Medulla oblongata (tissue), 1 donor: ENCODE measurements at regions not wholly inside any gene's neighbourhood (a gene's known extent, or its start where the extent isn't known, plus 50 kb on each side); places are given as distances from the start of the nearest gene placed in this dataset.
"Not testable (repeated sequence)": the region's sequence is repeated elsewhere in the genome, so short reads cannot be mapped to it uniquely, and the experiment has no call there.

Experiments used
- DNase-seq: peaks from one replicate; pipeline ENCODE4 v3.0.0-alpha.2; 2015; ENCODE audit errors: extremely low spot score

GRCh38 chr1:213585402-213585801, 402.4 kb upstream of the PROX1 start:
- DNase-seq: no peak

- no peak for DNase-seq
Measured at GRCh38 chr1:213585959-213586586, 401.7 kb upstream of the PROX1 start.

GRCh38 chr1:213586587-213586972, 401.2 kb upstream of the PROX1 start:
- no peak for DNase-seq

- DNase-seq: no peak
Measured at GRCh38 chr1:213596729-213597128, 391.0 kb upstream of the PROX1 start.

GRCh38 chr1:213598263-213598662, 389.5 kb upstream of the PROX1 start:
- DNase-seq: no peak

GRCh38 chr1:213600879-213601278, 386.9 kb upstream of the PROX1 start:
- no peak for DNase-seq

GRCh38 chr1:213601705-213602104, 386.1 kb upstream of the PROX1 start:
- not testable (repeated sequence) for DNase-seq

GRCh38 chr1:213602796-213603486, 384.8 kb upstream of the PROX1 start:
- no peak for DNase-seq

GRCh38 chr1:213604477-213604876, 383.3 kb upstream of the PROX1 start:
- no peak for DNase-seq

GRCh38 chr1:213605732-213606131, 382.0 kb upstream of the PROX1 start:
- no peak for DNase-seq

- no peak for DNase-seq
Measured at GRCh38 chr1:213606252-213606820, 381.4 kb upstream of the PROX1 start.

GRCh38 chr1:213613549-213613948, 374.2 kb upstream of the PROX1 start:
- no peak for DNase-seq

- no peak for DNase-seq
Measured at GRCh38 chr1:213615226-213615916, 372.4 kb upstream of the PROX1 start.

GRCh38 chr1:213617133-213617532, 370.6 kb upstream of the PROX1 start:
- DNase-seq: no peak

GRCh38 chr1:213618094-213618493, 369.7 kb upstream of the PROX1 start:
- DNase-seq: no peak

- DNase-seq: no peak
Measured at GRCh38 chr1:213619026-213619425, 368.7 kb upstream of the PROX1 start.

GRCh38 chr1:213621077-213621476, 366.7 kb upstream of the PROX1 start:
- no peak for DNase-seq

GRCh38 chr1:213622365-213623063, 365.3 kb upstream of the PROX1 start:
- no peak for DNase-seq

GRCh38 chr1:213623064-213623581, 364.6 kb upstream of the PROX1 start:
- no peak for DNase-seq

GRCh38 chr1:213623862-213624261, 363.9 kb upstream of the PROX1 start:
- no peak for DNase-seq

GRCh38 chr1:213636778-213637177, 351.0 kb upstream of the PROX1 start:
- DNase-seq: not testable (repeated sequence)

- no peak for DNase-seq
Measured at GRCh38 chr1:213641312-213641711, 346.5 kb upstream of the PROX1 start.
